ENCODE measurements at regions not wholly inside any gene's neighbourhood (a gene's known extent, or its start where the extent isn't known, plus 50 kb on each side); places are given as distances from the start of the nearest gene placed in this dataset.
A peak's percentile ranks its signal among the peaks of the same experiment; 100 is the strongest.
"Not testable (repeated sequence)": the region's sequence is repeated elsewhere in the genome, so short reads cannot be mapped to it uniquely, and the experiment has no call there.

DNA sequence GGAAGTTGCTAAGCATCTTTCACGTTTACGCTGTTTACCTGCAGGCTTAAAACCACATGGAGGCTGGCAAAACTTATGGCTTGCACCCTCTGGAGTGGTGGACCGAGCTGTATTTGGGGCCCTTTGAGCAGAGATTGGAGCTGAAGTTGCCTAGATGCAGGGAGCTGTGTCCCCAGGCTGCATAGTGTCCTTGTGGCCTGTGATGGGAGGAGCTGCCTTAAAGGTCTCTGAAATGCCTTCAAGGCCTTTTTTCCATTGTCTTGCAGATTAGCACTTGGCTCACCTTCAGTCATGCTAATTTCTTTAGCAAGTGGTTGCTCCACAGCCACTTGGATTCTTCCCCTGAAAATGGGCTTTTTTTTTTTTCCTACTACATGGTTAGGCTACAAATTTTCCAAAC, 81.5 kb upstream of the CHD1 start:
- DNase-seq (ENCODE audit: low read depth) = no peak

DNA sequence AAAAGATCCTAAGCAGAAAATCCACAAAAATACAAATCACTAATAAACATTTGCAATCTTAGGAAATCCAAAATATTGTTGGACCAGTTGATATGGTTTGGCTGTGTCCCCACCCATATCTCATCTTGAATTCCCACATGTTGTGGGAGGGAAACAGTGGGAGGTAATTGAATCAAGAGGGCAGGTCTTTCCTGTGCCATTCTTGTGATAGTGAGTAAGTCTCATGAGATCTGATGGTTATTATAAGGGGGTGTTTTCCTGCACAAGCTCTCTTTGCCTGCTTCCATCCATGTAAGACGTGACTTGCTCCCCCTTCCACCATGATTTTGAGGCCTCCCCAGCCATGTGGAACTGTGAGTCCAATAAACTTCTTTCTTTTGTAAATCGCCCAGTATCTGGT, 79.2 kb upstream of the CHD1 start:
- not testable (repeated sequence) for DNase-seq (ENCODE audit: low read depth)

DNA sequence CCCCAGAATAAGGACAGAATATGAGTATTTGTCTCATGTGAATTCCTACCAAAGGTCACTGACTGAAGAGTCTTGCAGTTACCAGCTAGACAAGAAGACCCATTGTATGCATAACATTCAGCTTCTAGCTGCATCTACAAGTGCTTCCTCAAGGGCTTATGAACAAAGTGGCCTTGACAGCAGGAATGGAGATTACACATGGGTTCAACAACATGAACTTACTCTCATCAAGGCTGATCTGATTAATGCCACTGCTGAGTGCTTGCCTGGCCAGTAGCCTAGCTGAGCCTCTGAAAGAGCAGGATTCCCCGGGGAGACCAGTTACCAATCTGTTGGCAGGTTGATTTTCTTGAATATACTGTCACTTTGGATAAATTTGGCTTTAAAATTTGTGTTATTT, 76.7 kb upstream of the CHD1 start:
- DNase-seq (ENCODE audit: low read depth) = no peak

DNA sequence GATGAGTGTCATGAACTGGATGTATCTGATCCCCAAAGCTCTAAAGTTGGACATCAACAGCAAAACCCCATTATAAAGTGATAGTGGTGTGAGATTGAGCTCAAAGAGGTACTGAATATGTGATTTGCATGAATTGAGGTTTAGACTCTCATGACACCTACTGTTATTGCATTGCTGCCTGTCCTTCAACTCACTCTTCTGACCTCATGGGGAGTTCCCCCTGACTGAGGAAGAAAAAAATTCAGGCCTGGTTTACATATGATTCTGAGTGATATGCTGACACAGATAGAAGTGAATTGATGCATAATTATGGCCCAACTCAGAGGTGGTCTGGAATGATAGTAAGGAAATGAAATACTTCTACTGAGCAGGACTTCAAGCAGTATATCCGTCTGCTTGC, 76.2 kb upstream of the CHD1 start:
- DNase-seq (ENCODE audit: low read depth) = no peak

DNA sequence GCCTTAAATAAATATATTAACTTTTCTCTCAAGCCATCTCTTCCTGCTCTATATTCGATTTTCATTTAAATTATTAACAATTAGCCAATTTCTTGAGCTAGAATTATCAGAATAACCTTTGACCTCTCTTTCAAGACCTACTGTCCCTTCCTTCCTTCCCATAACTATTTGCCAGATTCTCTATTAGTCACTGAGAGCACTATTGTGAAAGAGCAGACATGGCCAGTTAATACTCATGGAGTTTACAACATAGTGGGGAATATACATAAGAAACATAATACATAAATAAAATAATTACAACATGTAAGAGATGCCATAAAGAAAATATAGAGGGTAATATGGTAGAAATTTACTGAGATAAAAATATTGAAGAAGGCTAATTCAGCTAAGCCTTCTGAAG, 72.1 kb upstream of the CHD1 start:
- DNase-seq (ENCODE audit: low read depth) = no peak

DNA sequence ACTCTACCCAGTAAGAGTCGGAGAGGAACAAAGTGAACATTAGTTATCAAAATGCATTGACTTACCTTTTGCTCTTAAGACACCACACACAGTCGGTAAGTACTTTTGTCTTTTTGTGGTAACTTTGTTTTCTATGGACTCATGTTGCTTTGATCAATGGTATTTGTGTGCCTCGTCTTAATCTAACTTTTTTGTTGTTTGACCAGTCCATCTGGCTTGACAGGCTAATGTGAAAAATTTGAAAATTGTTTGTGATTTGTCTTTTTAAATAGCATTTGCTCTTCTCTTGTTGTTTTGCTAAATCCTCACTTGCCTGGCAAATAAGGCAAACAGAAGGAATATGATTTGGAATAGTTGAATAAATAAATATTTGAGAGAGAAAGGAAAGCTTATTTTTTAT, 71.4 kb upstream of the CHD1 start:
- no peak for DNase-seq (ENCODE audit: low read depth)

DNA sequence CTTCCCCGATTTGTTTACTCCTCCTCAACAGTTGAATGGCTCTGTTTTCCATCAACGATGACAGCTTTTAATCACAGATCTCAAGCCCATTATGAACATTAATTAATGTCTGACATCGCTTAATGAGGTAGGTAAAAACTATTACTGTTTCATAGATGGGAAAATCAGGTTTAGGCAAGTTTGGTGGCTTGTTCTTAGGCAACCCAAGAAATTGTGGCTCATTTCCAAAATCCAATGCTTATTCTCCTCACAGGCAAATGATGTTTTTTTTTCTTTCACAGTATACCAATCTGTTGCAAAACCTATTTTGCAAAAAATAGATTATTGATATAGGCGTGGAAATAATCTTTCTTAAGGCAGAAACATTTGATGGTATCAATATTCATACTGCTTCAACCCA, 70.8 kb upstream of the CHD1 start:
- no peak for DNase-seq (ENCODE audit: low read depth)

DNA sequence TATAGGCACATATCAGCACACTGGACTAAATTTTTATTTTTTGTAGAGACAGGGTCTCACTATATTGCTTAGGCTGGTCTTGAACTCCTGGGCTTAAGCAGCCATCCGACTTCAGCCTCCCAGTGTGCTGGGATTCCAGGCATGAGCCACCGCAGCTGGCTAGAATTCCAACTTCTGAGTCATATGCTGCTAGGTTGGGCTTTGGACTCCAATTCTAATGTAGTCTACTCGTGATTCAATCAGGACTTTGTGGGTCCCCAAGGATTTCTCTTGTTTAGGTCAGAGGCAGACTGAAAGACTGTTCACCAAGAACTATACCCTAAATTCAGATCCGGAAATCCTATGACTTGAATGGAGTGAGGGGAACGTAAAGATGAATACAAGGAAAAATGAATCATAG, 68.2 kb upstream of the CHD1 start:
- peak; percentile 38 for DNase-seq (ENCODE audit: low read depth)

DNA sequence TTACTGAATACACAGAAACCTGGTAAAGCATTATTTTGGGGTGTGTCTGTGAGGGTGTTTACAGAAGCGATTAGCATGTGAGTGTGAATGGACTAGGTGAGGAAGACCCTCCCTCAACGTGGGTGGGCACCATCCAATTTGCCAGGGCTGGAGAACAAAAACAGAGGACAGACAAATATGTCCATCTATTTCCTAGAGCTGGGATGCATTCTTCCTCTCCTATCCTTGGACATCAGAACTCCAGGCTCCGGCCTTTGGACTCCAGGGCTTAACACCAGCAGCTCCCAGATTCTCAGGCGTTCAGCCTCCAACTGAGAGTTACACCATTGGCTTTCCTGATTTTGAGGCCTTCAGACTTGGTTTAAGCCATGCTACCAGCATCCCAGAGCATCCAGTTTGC, 65.8 kb upstream of the CHD1 start:
- no peak for DNase-seq (ENCODE audit: low read depth)

DNA sequence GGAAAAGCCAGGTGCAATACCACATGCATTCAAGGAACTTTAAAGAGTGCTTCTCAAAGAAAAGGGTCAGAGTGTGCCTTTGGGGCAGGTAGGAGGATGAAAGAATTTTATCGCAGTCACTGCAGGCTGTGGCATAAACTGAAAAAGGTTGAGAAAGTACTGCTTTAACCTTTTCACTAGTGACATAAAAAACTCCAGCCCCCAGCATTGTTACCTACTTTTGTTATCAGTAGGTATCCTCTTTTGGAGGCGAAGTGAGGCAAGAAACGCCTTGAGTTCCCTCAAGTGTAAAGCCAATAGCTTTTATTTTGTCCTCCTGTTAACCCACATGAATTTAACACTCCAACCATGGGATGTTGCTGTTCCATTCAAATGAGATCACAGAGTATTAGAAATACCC, 64.7 kb upstream of the CHD1 start:
- DNase-seq (ENCODE audit: low read depth) = no peak

DNA sequence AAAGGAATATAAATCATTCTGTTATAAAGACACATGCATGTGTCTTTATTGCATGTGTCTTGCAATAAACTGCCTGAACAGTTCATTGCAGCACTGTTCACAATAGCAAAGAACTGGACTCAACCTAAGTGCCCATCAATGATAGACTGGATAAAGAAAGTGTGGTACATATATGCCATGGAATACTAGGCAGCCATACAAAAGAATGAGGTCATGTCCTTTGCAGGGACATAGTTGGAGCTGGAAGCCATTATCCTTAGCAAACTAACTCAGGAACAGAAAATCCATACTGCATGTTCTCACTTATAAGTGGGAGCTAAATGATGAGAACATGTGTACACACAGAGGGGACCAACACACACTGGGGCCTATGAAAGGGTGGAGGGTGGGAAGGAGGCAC, 63.7 kb upstream of the CHD1 start:
- DNase-seq (ENCODE audit: low read depth) = no peak

DNA sequence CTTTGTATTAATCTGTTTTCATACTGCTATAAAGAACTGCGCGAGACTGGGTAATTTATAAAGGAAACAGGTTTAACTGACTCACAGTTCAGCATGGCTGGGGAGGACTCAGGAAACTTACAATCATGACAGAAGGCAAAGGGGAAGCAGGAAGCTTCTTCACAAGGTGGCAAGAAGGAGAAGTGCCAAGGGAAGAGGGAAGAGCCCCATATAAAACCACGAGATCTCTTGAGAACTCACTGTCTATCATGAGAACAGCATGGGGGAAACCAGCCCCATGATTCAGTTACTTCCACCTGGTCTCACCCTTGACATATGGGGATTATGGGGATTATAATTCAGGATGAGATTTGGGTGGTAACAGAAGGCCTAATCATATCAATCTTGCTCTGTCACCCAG, 60.9 kb upstream of the CHD1 start:
- no peak for DNase-seq (ENCODE audit: low read depth)

DNA sequence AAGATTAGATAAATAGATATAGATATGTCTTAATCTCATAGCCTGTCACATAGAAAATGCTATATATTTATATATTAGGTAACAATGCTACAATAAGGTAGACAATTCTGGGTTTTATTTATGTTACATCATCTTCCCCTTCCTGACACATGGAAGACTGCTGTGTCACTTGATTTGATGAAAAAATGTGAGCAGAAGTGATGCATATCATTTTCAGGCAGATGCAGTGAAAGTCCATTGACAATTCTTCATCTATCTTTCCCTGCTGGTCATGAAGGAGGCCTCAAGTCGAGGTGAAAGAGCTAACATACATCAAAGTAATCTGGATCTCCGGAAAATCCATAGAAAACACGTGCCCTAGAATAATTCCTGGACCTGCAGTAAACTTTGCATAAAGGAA, 57.8 kb upstream of the CHD1 start:
- DNase-seq (ENCODE audit: low read depth) = no peak

DNA sequence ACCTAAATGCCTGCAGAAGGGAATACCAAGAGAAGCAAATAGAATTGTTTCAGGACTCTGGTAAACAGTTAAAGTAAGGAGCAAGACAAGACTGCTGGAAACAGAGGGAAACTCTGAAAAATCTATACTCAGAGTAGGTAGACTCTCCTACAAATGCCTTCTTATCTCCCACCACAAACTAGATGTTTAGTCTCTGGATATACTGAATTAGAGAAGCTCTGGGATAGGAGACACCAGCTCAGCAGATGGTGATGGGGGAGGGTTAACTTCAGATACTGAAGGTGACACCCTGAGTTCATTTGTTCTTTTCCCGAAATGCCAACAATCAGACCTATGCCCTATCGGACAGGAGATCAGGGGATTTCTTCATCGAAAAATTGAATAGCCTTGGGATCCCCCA, 54.1 kb upstream of the CHD1 start:
- DNase-seq (ENCODE audit: low read depth) = no peak

All from fibroblast of the conjunctiva (primary cell).